HepG2 (cell line): ENCODE measurements at regions not wholly inside any gene's neighbourhood (a gene's known extent, or its start where the extent isn't known, plus 50 kb on each side); places are given as distances from the start of the nearest gene placed in this dataset.

Source experiments
- ATAC-seq: fragments of 200-7000 bp; cut with Tn5 transposase; 3 replicates; pipeline ENCODE4 v1.9.1; 2020; ENCODE audit warnings: mild to moderate bottlenecking, moderate library complexity
- BruUV-seq: library from RNA; stranded (reverse); fragments of 400-500 nt; replicated peaks from 2 replicates; lab custom pipeline; 2021; lab: Mats Ljungman, UMichigan
- CTCF ChIA-PET: fragments of 300-600 bp; formaldehyde crosslinking; extraction: SDS; loops from one replicate; lab custom pipeline; 2021; ENCODE audit warnings: low total read pairs, inconsistent platforms, low intra/inter-chr PET ratio; lab: Yijun Ruan, JAX
- POLR2A ChIA-PET: fragments of 350-600 bp; sonication (Branson Sonifier 250); formaldehyde crosslinking; loops from one replicate; lab custom pipeline; 2020; ENCODE audit warnings: antibody characterized with exemption, inconsistent platforms; lab: Yijun Ruan, JAX
- DNase-seq: peaks from one replicate; pipeline ENCODE4 v3.0.0-alpha.2; 2015; ENCODE audit warnings: low spot score
- FAIRE-seq: peaks from 3 replicates; lab custom pipeline; 2011; peaks lifted over from hg19 to GRCh38; lab: Jason Lieb, UNC
- H2AFZ ChIP-seq: one replicate; pipeline ENCODE4 v1.6.1; 2011; ENCODE audit warnings: low read length, inconsistent platforms
- H3K27ac ChIP-seq: fragments of 300-600 bp; 3 replicates; pipeline ENCODE4 v1.8.0; 2011; ENCODE audit warnings: mixed run types, mild to moderate bottlenecking, mixed read lengths, low read length, inconsistent platforms; ENCODE audit not compliant: insufficient read depth; ENCODE audit errors: extremely low read length
- H3K27me3 ChIP-seq, 2 experiments: fragments of 200-600 bp in 1 of 2; 2 replicates in 1 of 2; 3 replicates in 1 of 2; pipeline versions ENCODE4 v1.6.0 to v1.8.0; 2011; ENCODE audit warnings: low read length in 2 of 2, mild to moderate bottlenecking in 2 of 2, moderate library complexity in 2 of 2, inconsistent platforms in 1 of 2; ENCODE audit not compliant: insufficient read depth in 2 of 2, control insufficient read depth in 1 of 2
- H3K36me3 ChIP-seq, 2 experiments: fragments of 200-600 bp in 1 of 2; replicated peaks in 1 of 2; 2 replicates in 1 of 2; 3 replicates in 1 of 2; pipeline versions ENCODE4 v1.5.1 to v1.8.0; 2011; ENCODE audit warnings: low read length in 2 of 2, inconsistent platforms in 1 of 2; ENCODE audit not compliant: insufficient read depth in 2 of 2, control insufficient read depth in 1 of 2
- H3K4me1 ChIP-seq: 2 replicates; pipeline ENCODE4 v1.5.1; 2012; ENCODE audit warnings: low read length, inconsistent platforms; ENCODE audit not compliant: insufficient read depth
- H3K4me2 ChIP-seq: 2 replicates; pipeline ENCODE4 v1.6.0; 2011; ENCODE audit warnings: low read depth, low read length, inconsistent platforms
- H3K4me3 ChIP-seq, 3 experiments: fragments of 200-600 bp in 1 of 3; sonication (generic), shearing (Covaris generic) in 1 of 3; replicated peaks in 1 of 3; 2 replicates each; pipeline ENCODE4 v1.5.1; 2011 to 2016; ENCODE audit warnings: low read length in 3 of 3, inconsistent platforms in 2 of 3, low read depth in 2 of 3, mild to moderate bottlenecking in 2 of 3, control low read depth in 1 of 3, mixed read lengths in 1 of 3; ENCODE audit not compliant: insufficient read depth in 1 of 3
- H3K79me2 ChIP-seq: one replicate; pipeline ENCODE4 v1.6.1; 2011; ENCODE audit warnings: low read length, inconsistent platforms; ENCODE audit not compliant: insufficient read depth
- H3K9ac ChIP-seq: 2 replicates; pipeline ENCODE4 v1.6.0; 2011; ENCODE audit warnings: mild to moderate bottlenecking, low read depth, low read length, inconsistent platforms; ENCODE audit not compliant: insufficient read depth
- H3K9me3 ChIP-seq: 2 replicates; pipeline ENCODE4 v1.5.1; 2012; ENCODE audit warnings: mild to moderate bottlenecking, low read length
- H4K20me1 ChIP-seq: 2 replicates; pipeline ENCODE4 v1.6.0; 2011; ENCODE audit warnings: inconsistent platforms, mild to moderate bottlenecking, low read length, moderate library complexity; ENCODE audit not compliant: insufficient read depth
- ARNT ChIP-seq: fragments of 450-650 bp; IDR thresholded peaks from 2 replicates; pipeline ENCODE4 v1.6.1; 2017
- ELF4 ChIP-seq: sonication (generic); formaldehyde crosslinking; IDR thresholded peaks from 2 replicates; pipeline ENCODE4 v1.5.0; 2020; ENCODE audit warnings: missing genetic modification reagents, mild to moderate bottlenecking, moderate library complexity, borderline replicate concordance
- JUN ChIP-seq: sonication (generic); formaldehyde crosslinking; IDR thresholded peaks from 2 replicates; pipeline ENCODE4 v1.4.0; 2020; ENCODE audit warnings: mild to moderate bottlenecking, missing genetic modification reagents
- MAFF ChIP-seq: IDR thresholded peaks from 2 replicates; pipeline ENCODE4 v1.6.1; 2011; ENCODE audit warnings: low read depth, low read length, improper control_type of control experiment
- SKI ChIP-seq: fragments of 450-650 bp; IDR thresholded peaks from one replicate; pipeline ENCODE4 v1.6.1; 2018; ENCODE audit warnings: mild to moderate bottlenecking; ENCODE audit not compliant: partially characterized antibody
- ZSCAN31 ChIP-seq: sonication (generic); formaldehyde crosslinking; IDR thresholded peaks from 2 replicates; pipeline ENCODE4 v1.5.0; 2020; ENCODE audit warnings: low read depth, mild to moderate bottlenecking, missing genetic modification reagents
- WGBS: methylation state at CpG from one replicate; pipeline ENCODE4 v1.1.6; 2017; ENCODE audit warnings: low lambda C conversion rate; 5-methylcytosine and 5-hydroxymethylcytosine counted together
- in situ Hi-C: cut with HindIII; loops from 2 replicates; pipeline ENCODE4 v1.10.0; 2017; ENCODE audit warnings: low pct_unique_long_range_greater_than_20kb; ENCODE audit not compliant: extremely low pct_ligation_motif_present
- intact Hi-C: fragments of 100-400 bp; cut with micrococcal nuclease; formaldehyde crosslinking; loops from one replicate; pipeline ENCODE4 v1.10.0; 2022; ENCODE audit not compliant: unreplicated experiment
- TF ChIP-seq, protein P1 (sequence below): sonication (generic); formaldehyde crosslinking; IDR thresholded peaks from 2 replicates; pipeline ENCODE4 v1.5.1; 2020; ENCODE audit warnings: missing genetic modification reagents, mild to moderate bottlenecking, borderline replicate concordance
- TF ChIP-seq, protein P2 (sequence below): sonication (generic); formaldehyde crosslinking; IDR thresholded peaks from 2 replicates; pipeline ENCODE4 v1.5.0; 2020; ENCODE audit warnings: mild to moderate bottlenecking, missing genetic modification reagents, borderline replicate concordance

DNA sequence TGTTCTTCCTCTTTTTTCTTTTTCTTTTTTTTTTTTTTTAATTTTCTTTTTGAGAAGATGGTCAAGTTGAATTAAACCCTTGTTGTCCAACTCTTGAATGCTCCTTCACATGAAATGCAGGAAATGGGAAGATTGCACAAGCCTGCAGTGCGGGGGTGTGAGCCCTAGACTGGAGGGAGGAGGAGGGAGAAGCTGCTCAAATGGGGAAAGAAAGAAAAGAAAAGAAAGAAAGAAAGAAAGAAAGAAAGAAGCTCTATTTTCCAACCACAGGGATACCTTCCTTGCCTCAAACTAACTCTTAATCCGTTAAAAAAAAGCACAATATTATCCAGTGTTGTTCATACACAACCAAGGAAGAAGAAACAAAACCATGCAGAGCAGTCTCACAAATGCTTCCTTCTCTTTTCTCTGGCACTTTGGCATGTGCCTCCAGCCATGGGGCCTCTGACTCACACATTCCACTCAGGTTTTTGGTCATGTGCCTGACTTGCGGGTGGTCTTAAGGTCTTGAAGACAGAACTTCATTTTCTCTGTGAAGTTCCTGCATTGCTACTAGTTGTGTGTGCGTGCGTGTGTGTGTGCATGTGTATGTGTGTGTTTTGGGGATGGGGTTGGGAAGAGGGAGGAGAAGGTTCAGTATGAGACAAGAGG is 276.1 kb downstream of the RPS6KC1 start:
- ChIA-PET POLR2A (no interaction called here), CTCF (no interaction called here)
- no peaks in the 10 kb centered on the region for H3K36me3 ChIP-seq
- intact Hi-C loops = no loop called here
- H3K9me3 ChIP-seq = no peaks in the 10 kb centered on the region
- TF ChIP-seq MAFF (no peak), ELF4 (CRISPR knock-in tag) (no peak), ZSCAN31 (no peak), ARNT (no peak)
- no peak for FAIRE-seq
- DNase-seq = no peak
- no TSS peak for BruUV-seq
- no peaks in the 10 kb centered on the region for H4K20me1 ChIP-seq
- no peak overlapping the region for H2AFZ ChIP-seq
- H3K79me2 ChIP-seq = no peaks in the 10 kb centered on the region
- no peak overlapping the region for H3K9ac ChIP-seq
- H3K4me3 ChIP-seq = no peak overlapping the region
- WGBS = 77% methylated on average over 5 of the region's 5 CpGs
- ATAC-seq = no peak
- in situ Hi-C loops = no loop called here
- H3K27ac ChIP-seq = no peak overlapping the region
- H3K27me3 ChIP-seq = no peaks in the 10 kb centered on the region
- no peaks in the 10 kb centered on the region for H3K4me1 ChIP-seq
- H3K4me2 ChIP-seq = no peak overlapping the region

DNA sequence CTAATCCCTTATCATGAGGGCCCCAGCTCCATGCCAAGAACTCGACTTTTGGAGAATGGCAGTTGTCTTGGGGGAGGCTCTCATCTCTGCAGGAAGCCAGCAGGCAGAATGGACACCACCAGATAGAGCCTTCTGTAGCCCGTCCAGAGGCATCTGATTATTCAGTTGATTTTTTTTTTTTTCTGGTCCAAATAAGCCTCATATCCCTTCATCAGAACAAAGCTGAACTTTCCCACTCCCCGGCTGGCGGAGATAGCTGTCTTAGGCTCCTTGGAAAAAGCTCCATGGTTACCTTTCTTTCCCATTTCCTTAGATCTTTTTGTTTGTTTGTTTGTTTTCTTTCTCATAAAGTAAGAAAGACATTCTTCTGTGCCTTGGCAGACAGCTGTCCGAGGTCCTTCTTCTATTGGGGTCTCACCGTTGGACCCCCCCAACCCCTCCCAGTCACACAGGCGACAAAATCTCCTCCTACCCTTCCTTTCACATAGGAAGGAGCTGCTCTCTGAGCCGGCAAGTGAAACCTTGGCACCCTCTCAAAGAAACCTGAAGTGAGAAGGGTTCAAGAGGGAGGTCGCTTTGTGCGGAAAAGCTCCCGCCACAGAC is 278.5 kb downstream of the RPS6KC1 start:
- Histone ChIP-seq H3K4me2 (no peak overlapping the region), H2AFZ (no peak overlapping the region), H3K4me1 (no peaks in the 10 kb centered on the region), H3K9me3 (no peaks in the 10 kb centered on the region), H3K36me3 (no peaks in the 10 kb centered on the region), H3K79me2 (no peaks in the 10 kb centered on the region), H4K20me1 (no peaks in the 10 kb centered on the region), H3K27ac (no peak overlapping the region), H3K9ac (no peak overlapping the region), H3K4me3 (no peak overlapping the region), H3K27me3 (no peaks in the 10 kb centered on the region)
- intact Hi-C loops (no loop called here), in situ Hi-C loops (no loop called here)
- POLR2A ChIA-PET = interaction anchor here (0.6 kb wide), 1 partner anchor 90 kb away, joined by 3 read pairs; no protein-coding TSS in a partner anchor
- no peak for DNase-seq
- 75% methylated on average over 10 of the region's 11 CpGs for WGBS
- no peak for FAIRE-seq
- no peak for ATAC-seq
- CTCF ChIA-PET = no interaction called here
- no TSS peak for BruUV-seq
- TF ChIP-seq, protein P1, sequence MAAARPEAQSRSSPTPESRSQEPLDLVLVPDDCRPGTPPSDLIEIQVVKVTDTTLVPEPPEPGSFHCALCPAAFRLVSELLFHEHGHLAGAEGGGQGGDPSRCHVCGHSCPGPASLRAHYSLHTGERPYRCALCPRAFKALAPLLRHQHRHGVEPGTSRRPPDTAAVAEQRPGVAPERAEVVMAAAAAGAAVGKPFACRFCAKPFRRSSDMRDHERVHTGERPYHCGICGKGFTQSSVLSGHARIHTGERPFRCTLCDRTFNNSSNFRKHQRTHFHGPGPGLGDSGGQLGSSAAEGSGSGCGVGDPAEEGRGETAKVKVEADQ (CRISPR knock-in tag) = no peak
- TF ChIP-seq JUN (CRISPR knock-in tag) (no peak), SKI (no peak)
- TF ChIP-seq, protein P2, sequence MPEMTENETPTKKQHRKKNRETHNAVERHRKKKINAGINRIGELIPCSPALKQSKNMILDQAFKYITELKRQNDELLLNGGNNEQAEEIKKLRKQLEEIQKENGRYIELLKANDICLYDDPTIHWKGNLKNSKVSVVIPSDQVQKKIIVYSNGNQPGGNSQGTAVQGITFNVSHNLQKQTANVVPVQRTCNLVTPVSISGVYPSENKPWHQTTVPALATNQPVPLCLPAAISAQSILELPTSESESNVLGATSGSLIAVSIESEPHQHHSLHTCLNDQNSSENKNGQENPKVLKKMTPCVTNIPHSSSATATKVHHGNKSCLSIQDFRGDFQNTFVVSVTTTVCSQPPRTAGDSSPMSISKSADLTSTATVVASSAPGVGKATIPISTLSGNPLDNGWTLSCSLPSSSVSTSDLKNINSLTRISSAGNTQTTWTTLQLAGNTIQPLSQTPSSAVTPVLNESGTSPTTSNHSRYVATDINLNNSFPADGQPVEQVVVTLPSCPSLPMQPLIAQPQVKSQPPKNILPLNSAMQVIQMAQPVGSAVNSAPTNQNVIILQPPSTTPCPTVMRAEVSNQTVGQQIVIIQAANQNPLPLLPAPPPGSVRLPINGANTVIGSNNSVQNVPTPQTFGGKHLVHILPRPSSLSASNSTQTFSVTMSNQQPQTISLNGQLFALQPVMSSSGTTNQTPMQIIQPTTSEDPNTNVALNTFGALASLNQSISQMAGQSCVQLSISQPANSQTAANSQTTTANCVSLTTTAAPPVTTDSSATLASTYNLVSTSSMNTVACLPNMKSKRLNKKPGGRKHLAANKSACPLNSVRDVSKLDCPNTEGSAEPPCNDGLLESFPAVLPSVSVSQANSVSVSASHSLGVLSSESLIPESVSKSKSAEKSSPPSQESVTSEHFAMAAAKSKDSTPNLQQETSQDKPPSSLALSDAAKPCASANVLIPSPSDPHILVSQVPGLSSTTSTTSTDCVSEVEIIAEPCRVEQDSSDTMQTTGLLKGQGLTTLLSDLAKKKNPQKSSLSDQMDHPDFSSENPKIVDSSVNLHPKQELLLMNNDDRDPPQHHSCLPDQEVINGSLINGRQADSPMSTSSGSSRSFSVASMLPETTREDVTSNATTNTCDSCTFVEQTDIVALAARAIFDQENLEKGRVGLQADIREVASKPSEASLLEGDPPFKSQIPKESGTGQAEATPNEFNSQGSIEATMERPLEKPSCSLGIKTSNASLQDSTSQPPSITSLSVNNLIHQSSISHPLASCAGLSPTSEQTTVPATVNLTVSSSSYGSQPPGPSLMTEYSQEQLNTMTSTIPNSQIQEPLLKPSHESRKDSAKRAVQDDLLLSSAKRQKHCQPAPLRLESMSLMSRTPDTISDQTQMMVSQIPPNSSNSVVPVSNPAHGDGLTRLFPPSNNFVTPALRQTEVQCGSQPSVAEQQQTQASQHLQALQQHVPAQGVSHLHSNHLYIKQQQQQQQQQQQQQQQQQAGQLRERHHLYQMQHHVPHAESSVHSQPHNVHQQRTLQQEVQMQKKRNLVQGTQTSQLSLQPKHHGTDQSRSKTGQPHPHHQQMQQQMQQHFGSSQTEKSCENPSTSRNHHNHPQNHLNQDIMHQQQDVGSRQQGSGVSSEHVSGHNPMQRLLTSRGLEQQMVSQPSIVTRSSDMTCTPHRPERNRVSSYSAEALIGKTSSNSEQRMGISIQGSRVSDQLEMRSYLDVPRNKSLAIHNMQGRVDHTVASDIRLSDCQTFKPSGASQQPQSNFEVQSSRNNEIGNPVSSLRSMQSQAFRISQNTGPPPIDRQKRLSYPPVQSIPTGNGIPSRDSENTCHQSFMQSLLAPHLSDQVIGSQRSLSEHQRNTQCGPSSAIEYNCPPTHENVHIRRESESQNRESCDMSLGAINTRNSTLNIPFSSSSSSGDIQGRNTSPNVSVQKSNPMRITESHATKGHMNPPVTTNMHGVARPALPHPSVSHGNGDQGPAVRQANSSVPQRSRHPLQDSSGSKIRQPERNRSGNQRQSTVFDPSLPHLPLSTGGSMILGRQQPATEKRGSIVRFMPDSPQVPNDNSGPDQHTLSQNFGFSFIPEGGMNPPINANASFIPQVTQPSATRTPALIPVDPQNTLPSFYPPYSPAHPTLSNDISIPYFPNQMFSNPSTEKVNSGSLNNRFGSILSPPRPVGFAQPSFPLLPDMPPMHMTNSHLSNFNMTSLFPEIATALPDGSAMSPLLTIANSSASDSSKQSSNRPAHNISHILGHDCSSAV = no peak
